CD4-positive, alpha-beta T cell treated with Interleukin-17A for 1 hour (primary cell): ENCODE measurements at regions not wholly inside any gene's neighbourhood (a gene's known extent, or its start where the extent isn't known, plus 50 kb on each side); places are given as distances from the start of the nearest gene placed in this dataset.

ENCODE experiments used
- DNase-seq: peaks from one replicate; pipeline ENCODE4 v3.0.0-alpha.2; 2020

GRCh38 chr2:133721118-133721517 is 152.9 kb upstream of the NCKAP5 start:
- no peak for DNase-seq

- no peak for DNase-seq
Measured at GRCh38 chr2:133723133-133723532, 154.9 kb upstream of the NCKAP5 start.

GRCh38 chr2:133726973-133727372 is 158.7 kb upstream of the NCKAP5 start:
- no peak for DNase-seq

GRCh38 chr2:133732059-133732458 is 163.8 kb upstream of the NCKAP5 start:
- DNase-seq, result no peak

GRCh38 chr2:133732982-133733900 is 165.0 kb upstream of the NCKAP5 start:
- DNase-seq, result no peak

- DNase-seq, result no peak
Measured at GRCh38 chr2:133733901-133734255, 165.6 kb upstream of the NCKAP5 start.

- no peak for DNase-seq
Measured at GRCh38 chr2:133734716-133735495, 166.6 kb upstream of the NCKAP5 start.

GRCh38 chr2:133736674-133737073 is 168.4 kb upstream of the NCKAP5 start:
- DNase-seq, result no peak

GRCh38 chr2:133737242-133737993 is 169.2 kb upstream of the NCKAP5 start:
- no peak for DNase-seq

- no peak for DNase-seq
Measured at GRCh38 chr2:133739039-133739438, 170.8 kb upstream of the NCKAP5 start.

- no peak for DNase-seq
Measured at GRCh38 chr2:133740500-133740899, 172.2 kb upstream of the NCKAP5 start.

- DNase-seq, result no peak
Measured at GRCh38 chr2:133748007-133748700, 179.9 kb upstream of the NCKAP5 start.

GRCh38 chr2:133753665-133754064 is 185.4 kb upstream of the NCKAP5 start:
- DNase-seq, result no peak

- DNase-seq, result no peak
Measured at GRCh38 chr2:133755480-133756300, 187.4 kb upstream of the NCKAP5 start.

- no peak for DNase-seq
Measured at GRCh38 chr2:133756833-133757232, 188.6 kb upstream of the NCKAP5 start.

- DNase-seq, result no peak
Measured at GRCh38 chr2:133760376-133760775, 192.1 kb upstream of the NCKAP5 start.

- no peak for DNase-seq
Measured at GRCh38 chr2:133765658-133766057, 197.4 kb upstream of the NCKAP5 start.

- no peak for DNase-seq
Measured at GRCh38 chr2:133766164-133766832, 198.0 kb upstream of the NCKAP5 start.

GRCh38 chr2:133768256-133768655 is 200.0 kb upstream of the NCKAP5 start:
- DNase-seq, result no peak

- no peak for DNase-seq
Measured at GRCh38 chr2:133768658-133769435, 200.6 kb upstream of the NCKAP5 start.
